PFSK-1 (cell line): ENCODE measurements at regions not wholly inside any gene's neighbourhood (a gene's known extent, or its start where the extent isn't known, plus 50 kb on each side); places are given as distances from the start of the nearest gene placed in this dataset.

Experiments
- FOXP2 ChIP-seq: optimal IDR thresholded peaks from 2 replicates; pipeline ENCODE3; 2011; ENCODE audit warnings: borderline replicate concordance, control low read depth, inconsistent platforms; ENCODE audit not compliant: insufficient read depth; ENCODE audit errors: extremely low read length, extremely low read depth
- POLR2AphosphoS5 ChIP-seq: IDR thresholded peaks from 2 replicates; pipeline ENCODE4 v1.6.1; 2012; ENCODE audit warnings: low read depth, mild to moderate bottlenecking, control low read depth, low read length, moderate library complexity
- REST ChIP-seq, 2 experiments: IDR thresholded peaks; 2 replicates each; pipeline versions ENCODE4 v1.6.1 to v1.8.0; 2011 to 2012; ENCODE audit warnings: low read depth in 2 of 2, low read length in 2 of 2, control low read depth in 1 of 2, inconsistent platforms in 1 of 2, mild to moderate bottlenecking in 1 of 2, moderate library complexity in 1 of 2; ENCODE audit not compliant: insufficient read depth in 1 of 2
- SIN3A ChIP-seq: IDR thresholded peaks from 2 replicates; pipeline ENCODE4 v1.6.1; 2012; ENCODE audit warnings: mild to moderate bottlenecking, low read length, moderate library complexity, borderline replicate concordance; ENCODE audit not compliant: insufficient read depth
- TAF1 ChIP-seq: IDR thresholded peaks from 2 replicates; pipeline ENCODE4 v1.6.1; 2012; ENCODE audit warnings: low read length, control low read depth, borderline replicate concordance; ENCODE audit not compliant: insufficient read depth

GRCh38 chr10:28808693-28809092 lies 131.4 kb downstream of the BAMBI start:
- TF ChIP-seq POLR2AphosphoS5 (no peak), REST (IDR thresholded peaks at IDR 0.05; ENCODE audit: insufficient read depth in 1 of 2, low read depth in 2 of 2, low read length in 2 of 2) (no peak), SIN3A (no peak)

GRCh38 chr10:28810057-28810870 lies 132.9 kb downstream of the BAMBI start:
- no peak for TF ChIP-seq REST (IDR thresholded peaks at IDR 0.05; ENCODE audit: insufficient read depth in 1 of 2, low read depth in 2 of 2, low read length in 2 of 2)
- no peak for TF ChIP-seq POLR2AphosphoS5
- no peak for TF ChIP-seq TAF1
- no peak for TF ChIP-seq FOXP2
- TF ChIP-seq SIN3A = no peak

- TF ChIP-seq POLR2AphosphoS5 = no peak
- TF ChIP-seq REST (IDR thresholded peaks at IDR 0.05; ENCODE audit: insufficient read depth in 1 of 2, low read depth in 2 of 2, low read length in 2 of 2) = no peak
- no peak for TF ChIP-seq FOXP2
- no peak for TF ChIP-seq SIN3A
- no peak for TF ChIP-seq TAF1
Measured at GRCh38 chr10:28811639-28812349, 134.5 kb downstream of the BAMBI start.

GRCh38 chr10:28812384-28813372 lies 135.4 kb downstream of the BAMBI start:
- TF ChIP-seq SIN3A (no peak), FOXP2 (no peak), REST (IDR thresholded peaks at IDR 0.05; ENCODE audit: insufficient read depth in 1 of 2, low read depth in 2 of 2, low read length in 2 of 2) (no peak), TAF1 (no peak), POLR2AphosphoS5 (no peak)
